AG04450 (cell line): ENCODE measurements at regions not wholly inside any gene's neighbourhood (a gene's known extent, or its start where the extent isn't known, plus 50 kb on each side); places are given as distances from the start of the nearest gene placed in this dataset.
"Not testable (repeated sequence)": the region's sequence is repeated elsewhere in the genome, so short reads cannot be mapped to it uniquely, and the experiment has no call there.

Experiments
- CTCF ChIA-PET: fragments of 300-600, 350-600 bp; formaldehyde crosslinking; extraction: SDS; loops from one replicate; lab custom pipeline; 2022; ENCODE audit warnings: antibody characterized with exemption, inconsistent platforms; lab: Charles Lee
- POLR2A ChIA-PET: fragments of 350-600 bp; formaldehyde crosslinking; extraction: SDS; loops from one replicate; lab custom pipeline; 2021; ENCODE audit warnings: antibody characterized with exemption, inconsistent platforms; lab: Yijun Ruan, JAX
- DNase-seq: peaks from one replicate; pipeline ENCODE4 v3.0.0-alpha.2; 2011; ENCODE audit warnings: low read depth, low spot score
- H3K27ac ChIP-seq: one replicate; pipeline ENCODE4 v1.5.1; 2012; ENCODE audit warnings: low read depth, low read length, control low read depth
- H3K27me3 ChIP-seq: one replicate; pipeline ENCODE4 v1.6.0; 2012; ENCODE audit warnings: low read length; ENCODE audit not compliant: control insufficient read depth, insufficient read depth
- H3K4me3 ChIP-seq: 2 replicates; pipeline ENCODE4 v1.5.1; 2011; ENCODE audit warnings: mild to moderate bottlenecking, low read depth, low read length, control low read depth
- H3K9me3 ChIP-seq: 2 replicates; pipeline ENCODE4 v1.5.1; 2012; ENCODE audit warnings: low read length; ENCODE audit not compliant: control insufficient read depth, insufficient read depth
- TF ChIP-seq, protein P1 (sequence below): IDR thresholded peaks from 2 replicates; pipeline ENCODE4 v1.5.1; 2011; ENCODE audit warnings: low read depth, low read length, control low read depth, inconsistent platforms

DNA sequence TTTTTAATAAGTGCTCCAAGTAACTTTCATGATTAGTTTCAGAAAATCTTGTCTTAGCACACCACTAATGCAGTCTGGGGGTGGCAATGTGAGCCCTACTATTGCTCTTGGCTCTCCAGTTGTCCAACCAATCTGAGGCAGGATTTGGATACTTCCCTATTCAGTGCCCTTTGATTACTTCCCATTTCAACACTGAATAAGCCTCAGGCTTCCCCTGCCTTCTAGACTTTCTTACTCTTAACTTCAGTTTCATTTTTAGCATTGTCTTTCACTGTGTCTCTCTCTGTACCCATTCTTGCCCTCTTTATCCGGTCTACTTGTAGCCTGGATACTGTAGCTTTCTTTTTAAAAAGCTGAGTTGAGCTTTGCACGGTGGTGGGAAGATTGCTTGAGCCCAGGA lies 186.1 kb downstream of the C9orf152 start:
- H3K9me3 ChIP-seq = no peaks in the 10 kb centered on the region
- CTCF ChIA-PET = no interaction called here
- no peak overlapping the region for H3K27ac ChIP-seq
- no peaks in the 10 kb centered on the region for H3K27me3 ChIP-seq
- no peak for DNase-seq
- POLR2A ChIA-PET = no interaction called here
- TF ChIP-seq, protein P1, sequence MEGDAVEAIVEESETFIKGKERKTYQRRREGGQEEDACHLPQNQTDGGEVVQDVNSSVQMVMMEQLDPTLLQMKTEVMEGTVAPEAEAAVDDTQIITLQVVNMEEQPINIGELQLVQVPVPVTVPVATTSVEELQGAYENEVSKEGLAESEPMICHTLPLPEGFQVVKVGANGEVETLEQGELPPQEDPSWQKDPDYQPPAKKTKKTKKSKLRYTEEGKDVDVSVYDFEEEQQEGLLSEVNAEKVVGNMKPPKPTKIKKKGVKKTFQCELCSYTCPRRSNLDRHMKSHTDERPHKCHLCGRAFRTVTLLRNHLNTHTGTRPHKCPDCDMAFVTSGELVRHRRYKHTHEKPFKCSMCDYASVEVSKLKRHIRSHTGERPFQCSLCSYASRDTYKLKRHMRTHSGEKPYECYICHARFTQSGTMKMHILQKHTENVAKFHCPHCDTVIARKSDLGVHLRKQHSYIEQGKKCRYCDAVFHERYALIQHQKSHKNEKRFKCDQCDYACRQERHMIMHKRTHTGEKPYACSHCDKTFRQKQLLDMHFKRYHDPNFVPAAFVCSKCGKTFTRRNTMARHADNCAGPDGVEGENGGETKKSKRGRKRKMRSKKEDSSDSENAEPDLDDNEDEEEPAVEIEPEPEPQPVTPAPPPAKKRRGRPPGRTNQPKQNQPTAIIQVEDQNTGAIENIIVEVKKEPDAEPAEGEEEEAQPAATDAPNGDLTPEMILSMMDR = no peak
- no peak overlapping the region for H3K4me3 ChIP-seq

DNA sequence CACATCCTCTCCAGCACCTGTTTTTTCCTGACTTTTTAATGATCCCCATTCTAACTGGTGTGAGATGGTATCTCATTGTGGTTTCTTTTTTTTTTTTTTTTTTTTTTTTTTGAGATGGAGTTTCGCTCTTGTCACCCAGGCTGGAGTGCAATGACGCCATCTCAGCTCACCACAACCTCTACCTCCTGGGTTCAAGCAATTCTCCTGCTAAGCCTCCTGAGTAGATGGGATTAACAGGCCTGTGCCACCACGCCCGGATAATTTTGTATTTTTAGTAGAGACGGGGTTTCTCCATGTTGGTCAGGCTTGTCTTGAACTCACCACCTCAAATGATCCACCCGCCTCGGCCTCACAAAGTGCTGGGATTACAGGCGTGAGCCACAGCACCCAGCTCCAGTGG lies 184.7 kb downstream of the C9orf152 start:
- ChIA-PET CTCF (interaction anchor here (0.6 kb wide), 1 partner anchor 65 kb away, joined by 3 read pairs; no protein-coding TSS in a partner anchor), POLR2A (interaction anchor here (0.6 kb wide), 1 partner anchor 233 kb away, joined by 4 read pairs; the partner anchor contains the start of gene TXN)
- not testable (repeated sequence) for H3K4me3 ChIP-seq, H3K9me3 ChIP-seq, DNase-seq, H3K27ac ChIP-seq, H3K27me3 ChIP-seq

DNA sequence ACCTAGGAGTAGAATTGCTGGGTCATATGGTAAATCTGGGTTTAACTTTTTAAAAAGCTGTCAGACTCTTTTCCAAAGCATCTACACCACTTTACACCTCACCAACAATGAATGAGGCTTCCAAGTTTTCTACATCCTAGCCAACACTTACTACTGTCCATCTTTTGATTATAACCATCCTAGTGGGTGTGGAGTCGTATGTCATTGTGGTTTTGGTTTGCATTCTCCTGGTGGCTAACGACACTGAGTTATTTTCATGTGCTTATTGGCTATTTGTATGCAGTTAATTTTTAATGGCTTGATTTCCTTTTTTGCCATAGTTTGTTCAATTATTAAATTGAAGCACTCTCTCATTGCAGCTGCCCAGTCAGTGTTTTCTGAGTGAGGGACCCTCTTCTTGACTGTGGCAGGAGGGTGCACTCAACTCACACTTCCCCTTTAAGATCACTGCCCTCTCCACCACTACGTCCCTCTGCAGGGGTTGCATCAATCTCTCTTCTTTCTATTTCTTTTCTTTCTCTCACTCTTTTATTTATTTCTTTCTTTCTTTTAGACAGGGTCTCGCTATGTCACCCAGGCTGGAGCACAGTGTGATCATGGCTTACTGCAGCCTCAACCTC lies 182.3 kb downstream of the C9orf152 start:
- Histone ChIP-seq H3K4me3 (no peak overlapping the region), H3K27ac (no peak overlapping the region), H3K9me3 (no peaks in the 10 kb centered on the region), H3K27me3 (no peaks in the 10 kb centered on the region)
- TF ChIP-seq, protein P1 = no peak
- no peak for DNase-seq
- ChIA-PET CTCF (no interaction called here), POLR2A (no interaction called here)

DNA sequence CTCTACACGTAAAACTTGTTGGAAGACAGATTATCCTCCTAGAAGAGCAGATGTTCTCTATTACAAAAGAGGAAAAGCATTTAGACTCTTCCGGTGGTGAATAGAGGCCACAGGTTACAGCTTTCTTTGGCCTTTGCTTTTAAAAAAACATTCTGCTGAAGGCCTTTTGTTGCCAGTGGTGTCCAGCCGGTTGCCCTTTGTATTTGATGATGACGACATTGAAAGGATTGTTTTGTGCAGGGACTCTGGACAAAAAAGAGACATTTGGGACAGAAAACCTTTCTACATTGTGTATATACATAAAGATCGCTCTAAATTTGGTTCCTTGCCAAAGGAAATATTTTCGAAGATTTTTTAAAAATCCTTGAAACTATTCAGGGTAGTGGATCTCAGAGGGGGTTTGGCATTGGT lies 180.3 kb downstream of the C9orf152 start:
- no peak overlapping the region for H3K4me3 ChIP-seq

DNA sequence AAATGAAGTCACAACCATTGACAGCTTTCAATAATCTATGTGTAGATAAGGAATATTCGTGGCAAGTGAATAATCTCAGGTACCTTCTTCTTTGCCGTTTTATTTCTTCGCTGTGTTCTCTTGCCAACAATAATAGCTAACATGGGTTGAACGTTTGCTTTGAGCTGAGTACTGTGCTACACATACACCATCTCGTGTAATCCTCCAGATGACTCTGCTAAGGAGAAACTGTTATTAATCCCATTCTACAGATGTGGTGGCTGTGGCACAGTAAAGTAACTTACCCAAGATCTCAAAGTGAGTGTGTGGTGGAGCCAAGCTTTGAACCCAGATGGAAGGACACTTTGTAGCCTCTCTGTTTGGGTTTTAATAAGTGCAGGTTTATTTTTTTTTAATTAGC lies 179.7 kb downstream of the C9orf152 start:
- DNase-seq = no peak
- H3K27ac ChIP-seq = no peak overlapping the region
- CTCF ChIA-PET = interaction anchor here (0.5 to 1.1 kb wide), 2 partner anchors 77 to 125 kb away, joined by 4 read pairs; no protein-coding TSS in a partner anchor

More for the DNA sequence above, 180.3 kb downstream of the C9orf152 start:
- TF ChIP-seq, protein P1 = no peak
- ChIA-PET POLR2A (interaction anchor here (0.7 kb wide), 1 partner anchor 146 kb away, joined by 3 read pairs; no protein-coding TSS in a partner anchor), CTCF (interaction anchor here (1.1 kb wide), 1 partner anchor 124 kb away, joined by 4 read pairs; no protein-coding TSS in a partner anchor)
- Histone ChIP-seq H3K27ac (no peak overlapping the region), H3K9me3 (no peaks in the 10 kb centered on the region), H3K27me3 (no peaks in the 10 kb centered on the region)
- DNase-seq = no peak

More for the DNA sequence above, 179.7 kb downstream of the C9orf152 start:
- Histone ChIP-seq H3K27me3 (no peaks in the 10 kb centered on the region), H3K9me3 (no peaks in the 10 kb centered on the region), H3K4me3 (no peak overlapping the region)
- POLR2A ChIA-PET = interaction anchor here (0.7 to 1.6 kb wide), 2 partner anchors 21 to 147 kb away, joined by 3 to 4 read pairs; no protein-coding TSS in a partner anchor
- TF ChIP-seq, protein P1 = no peak
